Muscle of leg (tissue), 3 donors: ENCODE measurements at regions not wholly inside any gene's neighbourhood (a gene's known extent, or its start where the extent isn't known, plus 50 kb on each side); places are given as distances from the start of the nearest gene placed in this dataset.
"Not testable (repeated sequence)": the region's sequence is repeated elsewhere in the genome, so short reads cannot be mapped to it uniquely, and the experiment has no call there.

Source experiments
- DNase-seq: peaks from one replicate; pipeline ENCODE4 v3.0.0; 2013
- H3K27ac ChIP-seq: one replicate; pipeline ENCODE4 v1.5.1; 2013; ENCODE audit warnings: mild to moderate bottlenecking, low read length, control low read depth
- H3K27me3 ChIP-seq: one replicate; pipeline ENCODE4 v1.6.1; 2013; ENCODE audit warnings: low read length; ENCODE audit not compliant: control insufficient read depth, insufficient read depth
- H3K36me3 ChIP-seq: one replicate; pipeline ENCODE4 v1.6.1; 2013; ENCODE audit warnings: low read length; ENCODE audit not compliant: control insufficient read depth, insufficient read depth
- H3K4me1 ChIP-seq: one replicate; pipeline ENCODE4 v1.6.1; 2013; ENCODE audit warnings: low read length; ENCODE audit not compliant: control insufficient read depth, insufficient read depth
- H3K4me3 ChIP-seq: one replicate; pipeline ENCODE4 v1.5.1; 2013; ENCODE audit warnings: low read length, control low read depth
- H3K9me3 ChIP-seq: replicated peaks from 2 replicates; pipeline ENCODE4 v1.6.1; 2013; ENCODE audit warnings: low read depth, low read length; ENCODE audit not compliant: control insufficient read depth
- WGBS: methylation state at CpG from one replicate; pipeline ENCODE4 v1.1.5; 2013; ENCODE audit warnings: missing lambda C conversion rate; ENCODE audit not compliant: insufficient coverage; 5-methylcytosine and 5-hydroxymethylcytosine counted together

- Histone ChIP-seq H3K27ac (no peak overlapping the region), H3K4me3 (no peak overlapping the region), H3K27me3 (no peaks in the 10 kb centered on the region), H3K4me1 (no peaks in the 10 kb centered on the region), H3K36me3 (no peaks in the 10 kb centered on the region), H3K9me3 (no peaks in the 10 kb centered on the region)
- WGBS, result 86% methylated on average over 3 of the region's 5 CpGs
- no peak for DNase-seq
These were observed 457.9 kb upstream of the ISX start for GRCh38 chr22:34608106-34608505.

DNA sequence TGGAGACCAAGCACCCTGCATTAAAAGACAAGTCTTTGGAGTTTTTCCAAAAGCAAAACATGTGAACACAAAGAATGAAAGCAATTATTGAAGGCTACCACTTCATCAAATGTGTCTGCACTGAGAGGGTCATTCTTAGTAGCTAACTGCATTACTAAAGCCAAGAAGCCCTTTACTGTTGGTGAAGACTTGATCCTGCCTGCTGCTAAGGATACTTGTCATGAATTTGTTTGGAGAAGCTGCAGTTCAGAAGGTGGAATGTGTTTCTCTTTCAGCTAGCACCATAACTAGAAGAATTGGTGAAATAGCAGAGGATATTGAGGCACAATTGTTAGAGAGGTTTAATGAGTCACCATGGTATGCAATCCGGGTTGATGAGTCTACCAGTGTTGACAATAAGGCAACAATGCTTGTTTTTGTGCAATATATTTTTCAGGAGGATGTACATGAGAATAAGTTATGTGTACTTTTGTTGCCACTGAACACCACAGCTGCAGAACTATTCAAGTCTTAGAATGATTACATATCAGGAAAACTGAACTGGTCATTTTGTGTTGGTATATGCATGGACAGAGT, 457.3 kb upstream of the ISX start:
- no peak for DNase-seq
- 67% methylated on average over 1 of the region's 1 CpG for WGBS

GRCh38 chr22:34609646-34610045, 456.3 kb upstream of the ISX start:
- H3K27ac ChIP-seq, result no peak overlapping the region
- 80% methylated on average over 5 of the region's 5 CpGs for WGBS
- H3K9me3 ChIP-seq, result no peaks in the 10 kb centered on the region
- H3K36me3 ChIP-seq, result no peaks in the 10 kb centered on the region
- DNase-seq, result no peak
- H3K4me1 ChIP-seq, result no peaks in the 10 kb centered on the region
- no peak overlapping the region for H3K4me3 ChIP-seq
- H3K27me3 ChIP-seq, result no peaks in the 10 kb centered on the region

More for the DNA sequence above, 457.3 kb upstream of the ISX start:
- no peaks in the 10 kb centered on the region for H3K9me3 ChIP-seq
- H3K27ac ChIP-seq, result no peak overlapping the region
- H3K4me3 ChIP-seq, result no peak overlapping the region
- no peaks in the 10 kb centered on the region for H3K36me3 ChIP-seq
- no peaks in the 10 kb centered on the region for H3K4me1 ChIP-seq
- H3K27me3 ChIP-seq, result no peaks in the 10 kb centered on the region

DNA sequence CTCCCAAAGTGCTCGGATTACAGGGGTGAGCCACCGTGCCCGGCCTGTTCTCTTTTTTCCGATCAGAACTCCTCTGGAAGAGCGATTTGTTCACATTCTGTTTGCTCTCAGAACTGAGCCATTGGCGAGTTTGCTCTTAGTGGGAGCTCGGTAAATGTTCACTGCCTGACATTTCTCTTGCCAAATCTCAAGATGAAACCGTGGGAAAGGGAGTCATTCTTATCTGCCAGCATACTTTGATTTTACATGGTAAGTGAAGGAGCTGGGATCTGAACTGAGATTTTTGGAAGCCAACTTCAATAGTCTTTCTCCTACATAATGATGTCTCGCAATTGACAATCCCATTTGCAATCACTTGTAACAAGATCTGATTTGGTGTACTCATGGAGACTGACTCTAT, 445.8 kb upstream of the ISX start:
- Histone ChIP-seq H3K36me3 (no peaks in the 10 kb centered on the region), H3K27me3 (no peaks in the 10 kb centered on the region), H3K9me3 (no peaks in the 10 kb centered on the region), H3K4me1 (no peaks in the 10 kb centered on the region), H3K4me3 (no peak overlapping the region), H3K27ac (no peak overlapping the region)
- no peak for DNase-seq
- 85% methylated on average over 6 of the region's 9 CpGs for WGBS

DNA sequence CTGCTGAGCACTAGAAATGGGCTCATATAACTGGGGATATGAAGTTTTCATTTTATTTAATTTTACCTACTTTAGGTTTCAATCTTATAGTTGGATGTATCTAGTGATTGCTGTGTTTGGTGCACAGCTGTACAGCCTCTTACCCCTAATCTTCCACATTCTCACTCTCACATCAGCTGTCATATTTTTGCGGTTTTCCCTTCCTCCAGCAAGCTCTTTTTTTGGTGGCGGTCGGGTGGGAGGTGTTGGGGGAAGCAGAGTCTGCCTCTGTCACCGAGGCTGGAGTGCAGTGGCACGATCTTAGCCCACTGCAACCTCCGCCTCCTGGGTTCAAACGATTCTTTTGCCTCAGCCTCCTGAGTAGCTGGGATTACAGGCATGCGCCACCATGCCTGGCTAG, 445.1 kb upstream of the ISX start:
- no peak overlapping the region for H3K27ac ChIP-seq
- no peak for DNase-seq
- no peak overlapping the region for H3K4me3 ChIP-seq
- no peaks in the 10 kb centered on the region for H3K27me3 ChIP-seq
- WGBS, result 60% methylated on average over 1 of the region's 8 CpGs
- no peaks in the 10 kb centered on the region for H3K9me3 ChIP-seq
- H3K36me3 ChIP-seq, result no peaks in the 10 kb centered on the region
- H3K4me1 ChIP-seq, result no peaks in the 10 kb centered on the region

- Histone ChIP-seq H3K27ac (no peak overlapping the region), H3K4me3 (no peak overlapping the region), H3K9me3 (no peaks in the 10 kb centered on the region), H3K27me3 (no peaks in the 10 kb centered on the region), H3K36me3 (no peaks in the 10 kb centered on the region), H3K4me1 (no peaks in the 10 kb centered on the region)
- 71% methylated on average over 2 of the region's 4 CpGs for WGBS
- no peak for DNase-seq
These were observed 443.4 kb upstream of the ISX start for GRCh38 chr22:34622602-34623001.

DNA sequence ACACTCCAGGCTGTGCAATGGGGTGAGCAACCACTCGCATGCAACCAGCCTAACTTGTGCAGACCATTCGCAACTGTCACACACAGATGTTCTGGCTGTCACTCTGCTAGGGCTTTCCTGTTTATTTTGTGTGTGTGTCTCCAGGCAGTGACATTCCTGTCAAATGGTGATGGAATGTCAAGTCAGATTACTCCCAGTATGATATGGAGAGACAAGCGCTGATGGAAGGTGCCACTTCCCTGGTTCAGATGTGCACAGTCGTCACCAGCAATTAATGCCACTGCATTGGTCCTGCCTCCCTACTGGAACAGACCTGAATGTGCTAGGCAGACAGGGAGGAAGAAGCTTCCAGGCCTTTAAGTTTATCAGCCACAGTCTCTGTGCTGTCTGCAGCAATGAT, 442.4 kb upstream of the ISX start:
- Histone ChIP-seq H3K36me3 (no peaks in the 10 kb centered on the region), H3K27me3 (no peaks in the 10 kb centered on the region), H3K27ac (no peak overlapping the region), H3K4me3 (no peak overlapping the region), H3K4me1 (no peaks in the 10 kb centered on the region), H3K9me3 (no peaks in the 10 kb centered on the region)
- WGBS, result 84% methylated on average over 3 of the region's 4 CpGs
- DNase-seq, result peak; percentile 1

DNA sequence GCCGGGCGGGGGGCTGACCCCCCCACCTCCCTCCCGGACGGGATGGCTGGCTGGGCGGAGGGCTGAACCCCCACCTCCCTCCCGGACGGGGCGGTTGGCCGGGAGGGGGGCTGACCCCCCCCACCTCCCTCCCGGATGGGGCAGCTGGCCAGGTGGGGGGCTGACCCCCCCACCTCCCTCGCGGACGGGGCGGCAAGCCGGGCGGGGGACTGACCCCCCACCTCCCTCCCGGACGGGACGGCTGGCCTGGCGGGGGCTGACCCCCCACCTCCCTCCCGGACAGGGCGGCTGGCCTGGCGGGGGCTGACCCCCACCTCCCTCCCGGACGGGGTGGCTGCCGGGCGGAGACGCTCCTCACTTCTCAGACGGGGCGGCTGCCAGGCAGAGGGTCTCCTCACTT, 440.1 kb upstream of the ISX start:
- H3K4me1 ChIP-seq, DNase-seq, H3K4me3 ChIP-seq, H3K27ac ChIP-seq, H3K27me3 ChIP-seq, H3K36me3 ChIP-seq, H3K9me3 ChIP-seq: not testable (repeated sequence)
- no CpG with 5 or more reads among the region's 30 CpGs for WGBS

DNA sequence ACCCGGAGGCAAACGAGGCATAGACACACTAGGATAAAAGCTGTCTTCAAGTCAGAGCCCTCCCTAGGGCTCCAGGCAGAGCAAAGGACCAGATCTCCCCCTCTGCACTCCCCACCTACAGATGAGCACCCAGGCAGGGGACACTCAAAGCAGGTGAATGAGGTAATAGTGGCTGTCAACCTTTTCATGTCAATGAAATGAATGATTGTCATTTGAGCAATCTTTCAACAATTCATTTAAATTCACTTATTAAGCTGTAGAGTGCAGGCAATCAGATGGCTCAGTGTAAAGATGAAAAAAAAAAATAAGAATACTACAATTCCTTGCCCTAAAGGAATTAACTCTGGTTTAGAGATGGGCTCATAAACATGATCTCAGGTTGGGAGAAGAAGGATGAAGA, 427.8 kb upstream of the ISX start:
- no CpG with 5 or more reads among the region's 2 CpGs for WGBS

GRCh38 chr22:34639911-34640310, 426.0 kb upstream of the ISX start:
- no peaks in the 10 kb centered on the region for H3K36me3 ChIP-seq
- no peak overlapping the region for H3K4me3 ChIP-seq
- H3K27ac ChIP-seq, result no peak overlapping the region
- WGBS, result 67% methylated on average over 5 of the region's 5 CpGs
- no peak for DNase-seq
- no peaks in the 10 kb centered on the region for H3K4me1 ChIP-seq
- H3K27me3 ChIP-seq, result no peaks in the 10 kb centered on the region
- no peaks in the 10 kb centered on the region for H3K9me3 ChIP-seq

More for the DNA sequence above, 427.8 kb upstream of the ISX start:
- no peaks in the 10 kb centered on the region for H3K36me3 ChIP-seq
- no peak for DNase-seq
- no peak overlapping the region for H3K27ac ChIP-seq
- no peaks in the 10 kb centered on the region for H3K4me1 ChIP-seq
- no peaks in the 10 kb centered on the region for H3K27me3 ChIP-seq
- no peak overlapping the region for H3K4me3 ChIP-seq
- no peaks in the 10 kb centered on the region for H3K9me3 ChIP-seq

- Histone ChIP-seq H3K4me1 (no peaks in the 10 kb centered on the region), H3K36me3 (no peaks in the 10 kb centered on the region), H3K27ac (no peak overlapping the region), H3K9me3 (no peaks in the 10 kb centered on the region), H3K27me3 (no peaks in the 10 kb centered on the region), H3K4me3 (no peak overlapping the region)
- 49% methylated on average over 3 of the region's 6 CpGs for WGBS
- DNase-seq, result no peak
These were observed 420.6 kb upstream of the ISX start for GRCh38 chr22:34645375-34645774.
